ENCODE measurements at regions not wholly inside any gene's neighbourhood (a gene's known extent, or its start where the extent isn't known, plus 50 kb on each side); places are given as distances from the start of the nearest gene placed in this dataset.

DNA sequence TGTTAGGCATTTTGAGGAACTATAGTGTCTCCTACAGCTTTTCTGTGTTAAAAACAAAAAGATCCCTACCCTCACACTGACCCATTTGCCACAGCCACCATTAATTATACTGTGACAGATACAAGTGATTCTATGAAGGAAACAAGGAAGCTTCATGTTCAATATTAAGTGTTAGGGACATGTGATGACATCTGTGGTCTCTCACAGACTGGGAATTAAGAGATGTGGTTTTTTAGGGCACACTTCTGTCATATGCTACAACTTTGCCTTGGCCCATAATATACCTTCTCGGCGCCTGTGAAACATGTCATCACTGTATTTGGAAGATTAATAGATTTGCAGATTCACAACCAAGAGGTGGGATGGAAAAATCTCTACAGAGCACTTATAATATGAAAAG, 102.9 kb upstream of the TCF21 start:
- TF ChIP-seq, protein P1, sequence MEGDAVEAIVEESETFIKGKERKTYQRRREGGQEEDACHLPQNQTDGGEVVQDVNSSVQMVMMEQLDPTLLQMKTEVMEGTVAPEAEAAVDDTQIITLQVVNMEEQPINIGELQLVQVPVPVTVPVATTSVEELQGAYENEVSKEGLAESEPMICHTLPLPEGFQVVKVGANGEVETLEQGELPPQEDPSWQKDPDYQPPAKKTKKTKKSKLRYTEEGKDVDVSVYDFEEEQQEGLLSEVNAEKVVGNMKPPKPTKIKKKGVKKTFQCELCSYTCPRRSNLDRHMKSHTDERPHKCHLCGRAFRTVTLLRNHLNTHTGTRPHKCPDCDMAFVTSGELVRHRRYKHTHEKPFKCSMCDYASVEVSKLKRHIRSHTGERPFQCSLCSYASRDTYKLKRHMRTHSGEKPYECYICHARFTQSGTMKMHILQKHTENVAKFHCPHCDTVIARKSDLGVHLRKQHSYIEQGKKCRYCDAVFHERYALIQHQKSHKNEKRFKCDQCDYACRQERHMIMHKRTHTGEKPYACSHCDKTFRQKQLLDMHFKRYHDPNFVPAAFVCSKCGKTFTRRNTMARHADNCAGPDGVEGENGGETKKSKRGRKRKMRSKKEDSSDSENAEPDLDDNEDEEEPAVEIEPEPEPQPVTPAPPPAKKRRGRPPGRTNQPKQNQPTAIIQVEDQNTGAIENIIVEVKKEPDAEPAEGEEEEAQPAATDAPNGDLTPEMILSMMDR (IDR thresholded peaks at IDR 0.05; ENCODE audit: insufficient read depth in 1 of 2, low read depth in 1 of 2, low read length in 1 of 2, severe bottlenecking in 1 of 2, unreplicated experiment in 1 of 2) = no peak
- DNase-seq = no peak
- no TSS peak for BruUV-seq (replicated peaks)
- intact Hi-C loops (cut with micrococcal nuclease; ENCODE audit: unreplicated experiment) = no loop called here
- Mint-ChIP-seq H3K27me3 (ENCODE audit: insufficient read depth, unreplicated experiment) (peaks cover 6% of the 10 kb centered on the region), H3K4me3 (ENCODE audit: unreplicated experiment) (no peak overlapping the region), H3K36me3 (ENCODE audit: insufficient read depth, unreplicated experiment) (no peaks in the 10 kb centered on the region), H3K9me3 (ENCODE audit: unreplicated experiment) (no peaks in the 10 kb centered on the region), H3K4me1 (ENCODE audit: low read depth, unreplicated experiment) (no peaks in the 10 kb centered on the region), H3K27ac (ENCODE audit: unreplicated experiment) (no peak overlapping the region)
- H3K9me3 ChIP-seq = no peaks in the 10 kb centered on the region
- no peaks in the 10 kb centered on the region for H3K36me3 ChIP-seq (ENCODE audit: control insufficient read depth, insufficient read depth, low read length)
- ChIA-PET CTCF (no interaction called here), POLR2A (no interaction called here)
- H3K27me3 ChIP-seq (replicated peaks; ENCODE audit: control insufficient read depth, insufficient read depth, low read length) = no peaks in the 10 kb centered on the region
- no peak overlapping the region for H3K4me3 ChIP-seq (ENCODE audit: low read depth, low read length)
- H3K4me1 ChIP-seq = no peaks in the 10 kb centered on the region

DNA sequence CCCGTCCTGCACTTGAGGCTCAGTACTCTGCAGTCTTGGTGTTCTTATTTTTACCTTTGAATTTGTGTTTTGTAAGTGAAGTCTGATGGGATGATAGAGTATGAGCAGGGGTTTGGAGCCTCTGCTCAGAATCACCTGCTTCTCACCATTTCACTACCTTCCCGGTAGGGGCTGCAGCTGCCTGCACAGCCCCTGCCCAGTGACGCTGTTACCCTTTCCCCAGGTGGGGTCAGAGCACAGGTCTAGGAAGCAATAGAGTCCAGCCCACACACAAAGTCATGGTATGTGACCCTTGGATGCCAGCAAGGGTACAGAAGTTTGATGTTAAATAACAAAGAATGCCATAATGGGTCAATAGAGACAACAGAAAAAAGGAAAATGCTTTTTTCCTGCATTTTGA, 101.8 kb upstream of the TCF21 start:
- Histone ChIP-seq H3K4me1 (no peaks in the 10 kb centered on the region), H3K27me3 (replicated peaks; ENCODE audit: control insufficient read depth, insufficient read depth, low read length) (no peaks in the 10 kb centered on the region), H3K4me3 (ENCODE audit: low read depth, low read length) (no peak overlapping the region), H3K36me3 (ENCODE audit: control insufficient read depth, insufficient read depth, low read length) (no peaks in the 10 kb centered on the region), H3K9me3 (no peaks in the 10 kb centered on the region)
- no TSS peak for BruUV-seq (replicated peaks)
- Mint-ChIP-seq H3K27me3 (ENCODE audit: insufficient read depth, unreplicated experiment) (peaks cover 3% of the 10 kb centered on the region), H3K27ac (ENCODE audit: unreplicated experiment) (no peak overlapping the region), H3K36me3 (ENCODE audit: insufficient read depth, unreplicated experiment) (no peaks in the 10 kb centered on the region), H3K9me3 (ENCODE audit: unreplicated experiment) (no peaks in the 10 kb centered on the region), H3K4me3 (ENCODE audit: unreplicated experiment) (no peak overlapping the region), H3K4me1 (ENCODE audit: low read depth, unreplicated experiment) (no peaks in the 10 kb centered on the region)
- intact Hi-C loops (cut with micrococcal nuclease; ENCODE audit: unreplicated experiment) = no loop called here
- DNase-seq = no peak
- CTCF ChIA-PET = no interaction called here
- POLR2A ChIA-PET = no interaction called here
- TF ChIP-seq, protein P1 (IDR thresholded peaks at IDR 0.05; ENCODE audit: insufficient read depth in 1 of 2, low read depth in 1 of 2, low read length in 1 of 2, severe bottlenecking in 1 of 2, unreplicated experiment in 1 of 2) = no peak

DNA sequence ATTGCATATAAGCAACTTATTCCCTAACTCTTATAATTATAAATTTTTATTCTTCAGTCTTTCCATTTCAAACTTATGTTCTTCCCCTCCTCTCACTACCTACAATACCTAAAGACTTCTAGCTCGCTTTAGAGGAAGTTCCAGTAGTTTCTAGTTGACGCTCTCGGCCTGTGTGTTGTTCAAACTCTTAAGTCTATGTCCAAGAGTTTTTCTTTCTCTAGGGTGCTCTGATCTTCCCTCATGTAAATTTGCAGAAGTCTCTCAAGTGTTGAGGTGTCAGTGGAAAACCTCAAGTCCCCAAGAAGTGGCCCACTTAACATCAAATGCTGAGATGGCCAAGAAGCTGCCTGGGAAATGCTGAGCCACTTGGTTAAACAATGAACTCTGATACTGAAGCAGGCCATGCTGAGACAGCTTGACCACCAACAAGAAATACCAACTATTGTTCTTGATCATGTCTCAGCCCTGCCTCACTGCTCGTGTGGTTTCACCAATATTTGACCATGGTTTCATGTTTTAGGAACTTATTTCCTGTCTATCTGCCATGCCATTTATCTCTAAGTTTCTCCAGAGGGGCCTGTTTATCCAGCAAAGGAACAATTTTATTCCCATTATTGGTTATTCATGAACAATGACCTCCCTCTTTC, 100.9 kb upstream of the TCF21 start:
- H3K36me3 ChIP-seq (ENCODE audit: control insufficient read depth, insufficient read depth, low read length) = no peaks in the 10 kb centered on the region
- Mint-ChIP-seq H3K4me3 (ENCODE audit: unreplicated experiment) (no peak overlapping the region), H3K36me3 (ENCODE audit: insufficient read depth, unreplicated experiment) (no peaks in the 10 kb centered on the region), H3K27me3 (ENCODE audit: insufficient read depth, unreplicated experiment) (peaks cover 3% of the 10 kb centered on the region), H3K27ac (ENCODE audit: unreplicated experiment) (no peak overlapping the region), H3K9me3 (ENCODE audit: unreplicated experiment) (no peaks in the 10 kb centered on the region), H3K4me1 (ENCODE audit: low read depth, unreplicated experiment) (no peaks in the 10 kb centered on the region)
- CTCF ChIA-PET = no interaction called here
- H3K9me3 ChIP-seq = no peaks in the 10 kb centered on the region
- POLR2A ChIA-PET = interaction anchor here (0.6 kb wide), 1 partner anchor 42 kb away, joined by 7 read pairs; no protein-coding TSS in a partner anchor
- H3K27me3 ChIP-seq (replicated peaks; ENCODE audit: control insufficient read depth, insufficient read depth, low read length) = no peaks in the 10 kb centered on the region
- no peak overlapping the region for H3K4me3 ChIP-seq (ENCODE audit: low read depth, low read length)
- no peak for DNase-seq
- TF ChIP-seq, protein P1 (IDR thresholded peaks at IDR 0.05; ENCODE audit: insufficient read depth in 1 of 2, low read depth in 1 of 2, low read length in 1 of 2, severe bottlenecking in 1 of 2, unreplicated experiment in 1 of 2) = no peak
- no TSS peak for BruUV-seq (replicated peaks)
- H3K4me1 ChIP-seq = no peaks in the 10 kb centered on the region
- intact Hi-C loops (cut with micrococcal nuclease; ENCODE audit: unreplicated experiment) = no loop called here

All from Caco-2 (cell line).